PFSK-1 (cell line): ENCODE measurements at regions not wholly inside any gene's neighbourhood (a gene's known extent, or its start where the extent isn't known, plus 50 kb on each side); places are given as distances from the start of the nearest gene placed in this dataset.

ENCODE experiments used
- FOXP2 ChIP-seq: optimal IDR thresholded peaks from 2 replicates; pipeline ENCODE3; 2011; ENCODE audit warnings: borderline replicate concordance, control low read depth, inconsistent platforms; ENCODE audit not compliant: insufficient read depth; ENCODE audit errors: extremely low read length, extremely low read depth
- POLR2AphosphoS5 ChIP-seq: IDR thresholded peaks from 2 replicates; pipeline ENCODE4 v1.6.1; 2012; ENCODE audit warnings: low read depth, mild to moderate bottlenecking, control low read depth, low read length, moderate library complexity
- SIN3A ChIP-seq: IDR thresholded peaks from 2 replicates; pipeline ENCODE4 v1.6.1; 2012; ENCODE audit warnings: mild to moderate bottlenecking, low read length, moderate library complexity, borderline replicate concordance; ENCODE audit not compliant: insufficient read depth
- TAF1 ChIP-seq: IDR thresholded peaks from 2 replicates; pipeline ENCODE4 v1.6.1; 2012; ENCODE audit warnings: low read length, control low read depth, borderline replicate concordance; ENCODE audit not compliant: insufficient read depth

DNA sequence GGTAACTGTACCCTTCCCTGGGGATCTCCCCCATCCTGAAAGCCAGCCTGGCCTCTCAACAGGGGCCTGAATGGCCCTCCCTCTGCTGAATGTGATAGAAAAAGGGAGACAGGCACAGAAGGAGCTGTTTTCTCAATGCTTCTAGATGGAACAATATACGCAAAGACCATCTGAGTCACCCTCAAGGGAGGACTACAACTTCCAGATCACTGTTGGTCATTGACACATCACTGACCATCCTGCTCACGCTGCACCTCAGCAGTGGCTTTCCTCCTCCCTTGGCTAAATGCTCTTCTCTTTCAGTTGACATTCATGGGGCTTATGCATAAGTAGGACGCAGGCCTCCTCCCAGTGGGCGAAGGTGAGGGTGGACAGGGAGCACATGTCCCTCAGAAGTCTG, 112.2 kb upstream of the SHB start:
- no peak for TF ChIP-seq SIN3A
- no peak for TF ChIP-seq POLR2AphosphoS5
- TF ChIP-seq FOXP2, result no peak
- no peak for TF ChIP-seq TAF1
